ENCODE measurements at regions not wholly inside any gene's neighbourhood (a gene's known extent, or its start where the extent isn't known, plus 50 kb on each side); places are given as distances from the start of the nearest gene placed in this dataset.

DNA sequence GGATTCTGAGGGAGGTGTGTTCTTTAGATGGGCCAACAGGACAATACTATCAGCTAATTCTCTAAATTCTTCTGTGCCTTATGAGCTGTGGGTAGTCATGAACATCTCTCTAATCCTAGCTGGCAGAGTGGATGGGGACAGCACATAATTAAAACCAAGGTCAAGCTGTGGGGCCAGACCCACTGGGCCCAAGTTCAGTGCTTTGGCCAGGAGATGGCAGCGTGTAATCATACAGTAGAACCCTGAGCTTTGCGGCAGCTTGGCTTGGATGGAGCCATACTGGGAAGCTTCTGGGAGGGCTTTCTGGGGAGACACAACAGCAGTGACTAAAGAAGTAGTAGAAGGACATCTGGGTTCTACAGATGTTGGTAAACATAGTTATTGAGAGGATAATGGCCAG, 140.3 kb upstream of the CXCL13 start:
- TF ChIP-seq, protein P1, sequence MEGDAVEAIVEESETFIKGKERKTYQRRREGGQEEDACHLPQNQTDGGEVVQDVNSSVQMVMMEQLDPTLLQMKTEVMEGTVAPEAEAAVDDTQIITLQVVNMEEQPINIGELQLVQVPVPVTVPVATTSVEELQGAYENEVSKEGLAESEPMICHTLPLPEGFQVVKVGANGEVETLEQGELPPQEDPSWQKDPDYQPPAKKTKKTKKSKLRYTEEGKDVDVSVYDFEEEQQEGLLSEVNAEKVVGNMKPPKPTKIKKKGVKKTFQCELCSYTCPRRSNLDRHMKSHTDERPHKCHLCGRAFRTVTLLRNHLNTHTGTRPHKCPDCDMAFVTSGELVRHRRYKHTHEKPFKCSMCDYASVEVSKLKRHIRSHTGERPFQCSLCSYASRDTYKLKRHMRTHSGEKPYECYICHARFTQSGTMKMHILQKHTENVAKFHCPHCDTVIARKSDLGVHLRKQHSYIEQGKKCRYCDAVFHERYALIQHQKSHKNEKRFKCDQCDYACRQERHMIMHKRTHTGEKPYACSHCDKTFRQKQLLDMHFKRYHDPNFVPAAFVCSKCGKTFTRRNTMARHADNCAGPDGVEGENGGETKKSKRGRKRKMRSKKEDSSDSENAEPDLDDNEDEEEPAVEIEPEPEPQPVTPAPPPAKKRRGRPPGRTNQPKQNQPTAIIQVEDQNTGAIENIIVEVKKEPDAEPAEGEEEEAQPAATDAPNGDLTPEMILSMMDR (IDR thresholded peaks at IDR 0.05): no peak
- no peak for TF ChIP-seq POLR2AphosphoS5 (IDR thresholded peaks at IDR 0.05; ENCODE audit: low read depth, low read length)
- TF ChIP-seq, protein P2, sequence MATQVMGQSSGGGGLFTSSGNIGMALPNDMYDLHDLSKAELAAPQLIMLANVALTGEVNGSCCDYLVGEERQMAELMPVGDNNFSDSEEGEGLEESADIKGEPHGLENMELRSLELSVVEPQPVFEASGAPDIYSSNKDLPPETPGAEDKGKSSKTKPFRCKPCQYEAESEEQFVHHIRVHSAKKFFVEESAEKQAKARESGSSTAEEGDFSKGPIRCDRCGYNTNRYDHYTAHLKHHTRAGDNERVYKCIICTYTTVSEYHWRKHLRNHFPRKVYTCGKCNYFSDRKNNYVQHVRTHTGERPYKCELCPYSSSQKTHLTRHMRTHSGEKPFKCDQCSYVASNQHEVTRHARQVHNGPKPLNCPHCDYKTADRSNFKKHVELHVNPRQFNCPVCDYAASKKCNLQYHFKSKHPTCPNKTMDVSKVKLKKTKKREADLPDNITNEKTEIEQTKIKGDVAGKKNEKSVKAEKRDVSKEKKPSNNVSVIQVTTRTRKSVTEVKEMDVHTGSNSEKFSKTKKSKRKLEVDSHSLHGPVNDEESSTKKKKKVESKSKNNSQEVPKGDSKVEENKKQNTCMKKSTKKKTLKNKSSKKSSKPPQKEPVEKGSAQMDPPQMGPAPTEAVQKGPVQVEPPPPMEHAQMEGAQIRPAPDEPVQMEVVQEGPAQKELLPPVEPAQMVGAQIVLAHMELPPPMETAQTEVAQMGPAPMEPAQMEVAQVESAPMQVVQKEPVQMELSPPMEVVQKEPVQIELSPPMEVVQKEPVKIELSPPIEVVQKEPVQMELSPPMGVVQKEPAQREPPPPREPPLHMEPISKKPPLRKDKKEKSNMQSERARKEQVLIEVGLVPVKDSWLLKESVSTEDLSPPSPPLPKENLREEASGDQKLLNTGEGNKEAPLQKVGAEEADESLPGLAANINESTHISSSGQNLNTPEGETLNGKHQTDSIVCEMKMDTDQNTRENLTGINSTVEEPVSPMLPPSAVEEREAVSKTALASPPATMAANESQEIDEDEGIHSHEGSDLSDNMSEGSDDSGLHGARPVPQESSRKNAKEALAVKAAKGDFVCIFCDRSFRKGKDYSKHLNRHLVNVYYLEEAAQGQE (IDR thresholded peaks at IDR 0.05; ENCODE audit: insufficient read depth in 1 of 2, low read depth in 2 of 2, low read length in 1 of 2): no peak
- no peak for TF ChIP-seq TCF7L2 (IDR thresholded peaks at IDR 0.05; ENCODE audit: low read depth, low read length)
- no peak for TF ChIP-seq SIN3A (IDR thresholded peaks at IDR 0.05; ENCODE audit: borderline replicate concordance, insufficient read depth, low read depth, low read length)

Measured in Panc1 (cell line).